Heart left ventricle (tissue), 13 donors: ENCODE measurements at regions not wholly inside any gene's neighbourhood (a gene's known extent, or its start where the extent isn't known, plus 50 kb on each side); places are given as distances from the start of the nearest gene placed in this dataset.

Experiments used
- CTCF ChIP-seq, 12 donors: fragments of 200-600 bp; sonication (generic) in 4 of 12; IDR thresholded peaks; one replicate each; pipeline versions ENCODE4 v1.5.0 to v1.8.0; 2018 to 2022; ENCODE audit warnings: antibody characterized with exemption in 12 of 12, mild to moderate bottlenecking in 5 of 12
- POLR2A ChIP-seq, 2 donors: fragments of 450-650 bp; IDR thresholded peaks; one replicate each; pipeline ENCODE4 v1.6.1; 2017; ENCODE audit warnings: antibody characterized with exemption in 2 of 2, mild to moderate bottlenecking in 2 of 2, moderate library complexity in 2 of 2
- donor health status: ischemic (EF 13 %, LVEDD 7.1; RV severe dilation, severe dysfunction).
- donor health status: DM: no; HTN: yes; CAD: no.
- donor health status: DM: no; HTN: no; CAD: no.
- donor health status: ischemic (EF 25% LVEDD 6.9; RV normal size, moderate dysfunction).
- donor health status: ischemic (EF 25% LVEDD 5.7; RV mildly dilated, moderate dysfunction).
- donor health status: ischemic (EF 35%, LVEDD 5.7; RV mildly dilated, moderate dysfunction).
- donor health status: nonischemic (EF 11% LVEDD 7.7; RV severe dilation, severe dysfunction).
- donor health status: DM: yes; HTN: yes; CAD: no.
- donor health status: PGD.
- donor health status: ischemic (EF 29% LVEDD 5.4; RV normal size, mild dysfunction).
- donor health status: nonischemic (EF 23%, LVEDD 6.1; RV moderate dilation, normal function).

GRCh38 chr3:69435274-69436265, 49.7 kb upstream of the FRMD4B start:
- TF ChIP-seq CTCF (IDR thresholded peaks at IDR 0.05) (no peak), POLR2A (IDR thresholded peaks at IDR 0.05) (no peak)
